Thymus (tissue), 11 donors: ENCODE measurements at regions not wholly inside any gene's neighbourhood (a gene's known extent, or its start where the extent isn't known, plus 50 kb on each side); places are given as distances from the start of the nearest gene placed in this dataset.
"Not testable (repeated sequence)": the region's sequence is repeated elsewhere in the genome, so short reads cannot be mapped to it uniquely, and the experiment has no call there.

ENCODE experiments used
- DNase-seq, 9 donors: peaks; one replicate each; pipeline ENCODE4 v3.0.0-alpha.2; 2013; ENCODE audit warnings: low spot score in 9 of 9, low read depth in 6 of 9, missing footprints in 1 of 9
- H3K27ac ChIP-seq, 2 donors: one replicate each; pipeline ENCODE4 v1.5.1; 2013; ENCODE audit warnings: control low read depth in 1 of 2, low read depth in 1 of 2, low read length in 1 of 2, mild to moderate bottlenecking in 1 of 2, moderate library complexity in 1 of 2
- H3K27me3 ChIP-seq, 2 donors: one replicate each; pipeline ENCODE4 v1.5.1; 2013; ENCODE audit warnings: low read length in 1 of 2; ENCODE audit not compliant: control insufficient read depth in 2 of 2, insufficient read depth in 1 of 2
- H3K36me3 ChIP-seq, 2 donors: one replicate each; pipeline ENCODE4 v1.5.1; 2013; ENCODE audit warnings: low read length in 1 of 2, mild to moderate bottlenecking in 1 of 2, moderate library complexity in 1 of 2; ENCODE audit not compliant: control insufficient read depth in 2 of 2, insufficient read depth in 2 of 2
- H3K4me1 ChIP-seq, 2 donors: one replicate each; pipeline ENCODE4 v1.5.1; 2013; ENCODE audit warnings: low read length in 2 of 2; ENCODE audit not compliant: control insufficient read depth in 2 of 2, insufficient read depth in 2 of 2
- H3K4me3 ChIP-seq, 2 donors: one replicate each; pipeline ENCODE4 v1.5.1; 2013; ENCODE audit warnings: low read length in 2 of 2, control low read depth in 1 of 2, mild to moderate bottlenecking in 1 of 2
- H3K9me3 ChIP-seq, 2 donors: one replicate each; pipeline ENCODE4 v1.5.1; 2013; ENCODE audit warnings: low read length in 1 of 2, mild to moderate bottlenecking in 1 of 2; ENCODE audit not compliant: control insufficient read depth in 2 of 2, insufficient read depth in 1 of 2
- WGBS: extraction: QIAGEN DNeasy Blood & Tissue Kit; methylation state at CpG from one replicate; pipeline ENCODE4 v1.1.7; 2013; 5-methylcytosine and 5-hydroxymethylcytosine counted together
- donor health status: healthy.

GRCh38 chr20:12752900-12753693, 255.7 kb upstream of the SPTLC3 start:
- DNase-seq = not testable (repeated sequence)

GRCh38 chr20:12753742-12754141, 255.0 kb upstream of the SPTLC3 start:
- not testable (repeated sequence) for H3K4me3 ChIP-seq, H3K36me3 ChIP-seq, H3K9me3 ChIP-seq, H3K27ac ChIP-seq, DNase-seq, H3K4me1 ChIP-seq, H3K27me3 ChIP-seq
- WGBS = 84% methylated on average over 3 of the region's 3 CpGs

More at GRCh38 chr20:12752900-12753693, 255.7 kb upstream of the SPTLC3 start:
- not testable (repeated sequence) for H3K4me3 ChIP-seq, H3K27me3 ChIP-seq, H3K27ac ChIP-seq, H3K4me1 ChIP-seq, H3K36me3 ChIP-seq, H3K9me3 ChIP-seq
- 78% methylated on average over 9 of the region's 9 CpGs for WGBS

GRCh38 chr20:12759493-12759892, 249.3 kb upstream of the SPTLC3 start:
- DNase-seq, H3K4me3 ChIP-seq, H3K36me3 ChIP-seq, H3K27me3 ChIP-seq, H3K9me3 ChIP-seq, H3K27ac ChIP-seq, H3K4me1 ChIP-seq: not testable (repeated sequence)
- 83% methylated on average over 3 of the region's 5 CpGs for WGBS

- DNase-seq = no peak
- Histone ChIP-seq H3K27me3 (no peaks in the 10 kb centered on the region), H3K27ac (no peak overlapping the region), H3K4me3 (no peak overlapping the region), H3K36me3 (no peaks in the 10 kb centered on the region), H3K9me3 (no peaks in the 10 kb centered on the region), H3K4me1 (no peaks in the 10 kb centered on the region)
- 51% methylated on average over 7 of the region's 7 CpGs for WGBS
These were observed 246.0 kb upstream of the SPTLC3 start for GRCh38 chr20:12762725-12763124.

- Histone ChIP-seq H3K27ac (no peak overlapping the region), H3K27me3 (no peaks in the 10 kb centered on the region), H3K4me1 (no peaks in the 10 kb centered on the region), H3K4me3 (no peak overlapping the region), H3K36me3 (no peaks in the 10 kb centered on the region), H3K9me3 (no peaks in the 10 kb centered on the region)
- no peak for DNase-seq
- 94% methylated on average over 1 of the region's 1 CpG for WGBS
These were observed 245.4 kb upstream of the SPTLC3 start for GRCh38 chr20:12763406-12763805.

- no peaks in the 10 kb centered on the region for H3K36me3 ChIP-seq
- no peaks in the 10 kb centered on the region for H3K27me3 ChIP-seq
- DNase-seq = no peak
- H3K4me1 ChIP-seq = no peaks in the 10 kb centered on the region
- no peak overlapping the region for H3K27ac ChIP-seq
- 82% methylated on average over 5 of the region's 5 CpGs for WGBS
- H3K4me3 ChIP-seq = no peak overlapping the region
- no peaks in the 10 kb centered on the region for H3K9me3 ChIP-seq
These were observed 244.7 kb upstream of the SPTLC3 start for GRCh38 chr20:12764053-12764452.

GRCh38 chr20:12764851-12765250, 243.9 kb upstream of the SPTLC3 start:
- no peaks in the 10 kb centered on the region for H3K9me3 ChIP-seq
- no peak for DNase-seq
- H3K36me3 ChIP-seq = no peaks in the 10 kb centered on the region
- no peak overlapping the region for H3K27ac ChIP-seq
- H3K4me1 ChIP-seq = no peaks in the 10 kb centered on the region
- H3K27me3 ChIP-seq = no peaks in the 10 kb centered on the region
- WGBS = 0% methylated on average over 1 of the region's 1 CpG
- no peak overlapping the region for H3K4me3 ChIP-seq

- no peak for DNase-seq
- 97% methylated on average over 2 of the region's 2 CpGs for WGBS
- Histone ChIP-seq H3K4me1 (no peaks in the 10 kb centered on the region), H3K4me3 (no peak overlapping the region), H3K36me3 (no peaks in the 10 kb centered on the region), H3K9me3 (no peaks in the 10 kb centered on the region), H3K27ac (no peak overlapping the region), H3K27me3 (no peaks in the 10 kb centered on the region)
These were observed 234.8 kb upstream of the SPTLC3 start for GRCh38 chr20:12773936-12774335.

- Histone ChIP-seq H3K4me1 (no peaks in the 10 kb centered on the region), H3K36me3 (no peaks in the 10 kb centered on the region), H3K4me3 (no peak overlapping the region), H3K27me3 (no peaks in the 10 kb centered on the region), H3K27ac (no peak overlapping the region), H3K9me3 (no peaks in the 10 kb centered on the region)
- DNase-seq = no peak
- WGBS = 88% methylated on average over 5 of the region's 5 CpGs
These were observed 233.7 kb upstream of the SPTLC3 start for GRCh38 chr20:12775041-12775440.
